Suprapubic skin (tissue), 4 donors: ENCODE measurements at regions not wholly inside any gene's neighbourhood (a gene's known extent, or its start where the extent isn't known, plus 50 kb on each side); places are given as distances from the start of the nearest gene placed in this dataset.
"Not testable (repeated sequence)": the region's sequence is repeated elsewhere in the genome, so short reads cannot be mapped to it uniquely, and the experiment has no call there.

ENCODE experiments used
- EP300 ChIP-seq: sonication (generic); formaldehyde crosslinking; IDR thresholded peaks from one replicate; pipeline ENCODE4 v1.6.1; 2017; ENCODE audit warnings: antibody characterized with exemption
- POLR2A ChIP-seq, 2 donors: fragments of 450-650 bp; IDR thresholded peaks; one replicate each; pipeline ENCODE4 v1.6.1; 2017; ENCODE audit warnings: antibody characterized with exemption in 2 of 2, mild to moderate bottlenecking in 2 of 2, moderate library complexity in 2 of 2
- POLR2AphosphoS5 ChIP-seq, 3 donors: sonication (generic); formaldehyde crosslinking; IDR thresholded peaks; one replicate each; pipeline ENCODE4 v1.6.1; 2017; ENCODE audit warnings: antibody characterized with exemption in 3 of 3
- TF ChIP-seq, protein P1 (sequence below), 2 donors: fragments of 200-600 bp in 1 of 2; fragments of 450-650 bp in 1 of 2; sonication (generic) in 1 of 2; IDR thresholded peaks; one replicate each; pipeline ENCODE4 v1.5.1; 2016 to 2019; ENCODE audit warnings: antibody characterized with exemption in 2 of 2, mild to moderate bottlenecking in 1 of 2, moderate library complexity in 1 of 2

DNA sequence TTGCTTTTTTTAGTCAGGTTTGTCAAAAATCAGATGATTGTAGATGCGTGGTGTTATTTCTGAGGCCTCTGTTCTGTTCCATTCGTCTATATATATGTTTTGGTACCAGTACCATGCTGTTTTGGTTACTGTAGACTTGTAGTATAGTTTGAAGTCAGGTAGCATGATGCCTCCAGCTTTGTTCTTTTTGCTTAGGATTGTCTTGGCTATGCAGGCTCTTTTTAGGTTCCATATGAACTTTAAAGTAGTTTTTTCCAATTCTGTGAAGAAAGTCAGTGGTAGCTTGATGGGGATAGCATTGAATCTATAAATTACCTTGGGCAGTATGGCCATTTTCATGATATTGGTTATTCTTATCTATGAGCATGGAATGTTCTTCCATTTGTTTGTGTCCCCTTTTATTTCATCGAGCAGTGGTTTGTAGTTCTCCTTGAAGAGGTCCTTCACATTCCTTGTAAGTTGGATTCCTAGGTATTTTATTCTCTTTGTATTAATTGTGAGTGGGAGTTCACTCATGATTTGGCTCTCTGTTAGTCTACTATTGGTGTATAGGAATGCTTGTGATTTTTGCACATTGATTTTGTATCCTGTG, 70.1 kb upstream of the TOP3B start:
- TF ChIP-seq, protein P1, sequence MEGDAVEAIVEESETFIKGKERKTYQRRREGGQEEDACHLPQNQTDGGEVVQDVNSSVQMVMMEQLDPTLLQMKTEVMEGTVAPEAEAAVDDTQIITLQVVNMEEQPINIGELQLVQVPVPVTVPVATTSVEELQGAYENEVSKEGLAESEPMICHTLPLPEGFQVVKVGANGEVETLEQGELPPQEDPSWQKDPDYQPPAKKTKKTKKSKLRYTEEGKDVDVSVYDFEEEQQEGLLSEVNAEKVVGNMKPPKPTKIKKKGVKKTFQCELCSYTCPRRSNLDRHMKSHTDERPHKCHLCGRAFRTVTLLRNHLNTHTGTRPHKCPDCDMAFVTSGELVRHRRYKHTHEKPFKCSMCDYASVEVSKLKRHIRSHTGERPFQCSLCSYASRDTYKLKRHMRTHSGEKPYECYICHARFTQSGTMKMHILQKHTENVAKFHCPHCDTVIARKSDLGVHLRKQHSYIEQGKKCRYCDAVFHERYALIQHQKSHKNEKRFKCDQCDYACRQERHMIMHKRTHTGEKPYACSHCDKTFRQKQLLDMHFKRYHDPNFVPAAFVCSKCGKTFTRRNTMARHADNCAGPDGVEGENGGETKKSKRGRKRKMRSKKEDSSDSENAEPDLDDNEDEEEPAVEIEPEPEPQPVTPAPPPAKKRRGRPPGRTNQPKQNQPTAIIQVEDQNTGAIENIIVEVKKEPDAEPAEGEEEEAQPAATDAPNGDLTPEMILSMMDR (IDR thresholded peaks at IDR 0.05) = not testable (repeated sequence)
- not testable (repeated sequence) for TF ChIP-seq EP300; POLR2AphosphoS5 (IDR thresholded peaks at IDR 0.05); POLR2A (IDR thresholded peaks at IDR 0.05)
